GM12878 (cell line): ENCODE measurements at regions not wholly inside any gene's neighbourhood (a gene's known extent, or its start where the extent isn't known, plus 50 kb on each side); places are given as distances from the start of the nearest gene placed in this dataset.

ENCODE experiments used
- ATAC-seq: fragments of 200-7000 bp; cut with Tn5 transposase; 3 replicates; pipeline ENCODE4 v1.9.1; 2020; ENCODE audit warnings: mild to moderate bottlenecking, moderate library complexity
- BruUV-seq: library from RNA; stranded (reverse); fragments of 400-500 nt; replicated peaks from 2 replicates; lab custom pipeline; 2021; lab: Mats Ljungman, UMichigan
- CTCF ChIA-PET: fragments of 300-600 bp; sonication (Branson Sonifier 250); formaldehyde crosslinking; extraction: SDS; loops from one replicate; lab custom pipeline; 2021; ENCODE audit warnings: inconsistent platforms; lab: Yijun Ruan, JAX
- POLR2A ChIA-PET: fragments of 350-600 bp; formaldehyde crosslinking; extraction: SDS; loops from one replicate; lab custom pipeline; 2021; ENCODE audit warnings: inconsistent platforms; lab: Charles Lee
- RAD21 ChIA-PET: fragments of 300-600 bp; sonication (Branson Sonifier 250); formaldehyde crosslinking; loops from one replicate; lab custom pipeline; 2023; ENCODE audit warnings: antibody characterized with exemption; ENCODE audit not compliant: unreplicated experiment; lab: Charles Lee
- SMC1A ChIA-PET: fragments of 300-600 bp; sonication (Branson Sonifier 250); formaldehyde crosslinking; loops from one replicate; lab custom pipeline; 2023; ENCODE audit not compliant: unreplicated experiment, uncharacterized antibody; lab: Charles Lee
- DNase-seq: peaks from one replicate; pipeline ENCODE4 v3.0.0-alpha.2; 2011; ENCODE audit warnings: low read depth, low spot score
- FAIRE-seq: peaks from 3 replicates; lab custom pipeline; 2011; peaks lifted over from hg19 to GRCh38; lab: Jason Lieb, UNC
- H2AFZ ChIP-seq: 2 replicates; pipeline ENCODE4 v1.6.0; 2011; ENCODE audit warnings: low read depth, low read length, control low read depth; ENCODE audit not compliant: control insufficient read depth
- H3K27ac ChIP-seq: 2 replicates; pipeline ENCODE4 v1.5.1; 2011; ENCODE audit warnings: control low read depth; ENCODE audit not compliant: control insufficient read depth, insufficient read depth
- H3K27me3 ChIP-seq, 2 experiments: replicated peaks in 1 of 2; 2 replicates each; pipeline versions ENCODE4 v1.6.0 to v1.6.1; 2011; ENCODE audit warnings: low read length in 1 of 2; ENCODE audit not compliant: control insufficient read depth in 2 of 2, insufficient read depth in 2 of 2
- H3K36me3 ChIP-seq, 2 experiments: 2 replicates each; pipeline ENCODE4 v1.5.1; 2011; ENCODE audit warnings: low read length in 1 of 2; ENCODE audit not compliant: control insufficient read depth in 2 of 2, insufficient read depth in 2 of 2
- H3K4me1 ChIP-seq: 2 replicates; pipeline ENCODE4 v1.6.1; 2011; ENCODE audit warnings: mild to moderate bottlenecking, low read length, moderate library complexity, mixed read lengths; ENCODE audit not compliant: control insufficient read depth, insufficient read depth
- H3K4me2 ChIP-seq: 2 replicates; pipeline ENCODE4 v1.6.0; 2011; ENCODE audit warnings: control low read depth; ENCODE audit not compliant: control insufficient read depth, insufficient read depth
- H3K4me3 ChIP-seq: fragments of 200-600 bp; sonication (generic); 2 replicates; pipeline ENCODE4 v1.5.1; 2016
- H3K79me2 ChIP-seq: 2 replicates; pipeline ENCODE4 v1.6.0; 2011; ENCODE audit warnings: low read length; ENCODE audit not compliant: control insufficient read depth, insufficient read depth
- H3K9ac ChIP-seq: 2 replicates; pipeline ENCODE4 v1.8.0; 2011; ENCODE audit warnings: low read length, control low read depth, mixed read lengths; ENCODE audit not compliant: control insufficient read depth, insufficient read depth
- H3K9me3 ChIP-seq: replicated peaks from 3 replicates; pipeline ENCODE4 v1.5.1; 2011; ENCODE audit warnings: mild to moderate bottlenecking, low read length; ENCODE audit not compliant: control insufficient read depth, insufficient read depth
- H4K20me1 ChIP-seq: 2 replicates; pipeline ENCODE4 v1.6.0; 2011; ENCODE audit not compliant: control insufficient read depth, insufficient read depth
- ATF7 ChIP-seq: fragments of 450-650 bp; IDR thresholded peaks from 2 replicates; pipeline ENCODE4 v1.6.1; 2016; ENCODE audit warnings: low read depth, mild to moderate bottlenecking
- EP300 ChIP-seq, 2 experiments: fragments of 150-350 bp in 1 of 2; IDR thresholded peaks; 2 replicates each; pipeline ENCODE4 v1.6.1; 2011 to 2012; ENCODE audit warnings: low read depth in 2 of 2, low read length in 2 of 2, borderline replicate concordance in 1 of 2, improper control_type of control experiment in 1 of 2, inconsistent platforms in 1 of 2; ENCODE audit not compliant: control insufficient read depth in 1 of 2
- ETV6 ChIP-seq, 2 experiments: fragments of 450-650 bp in 1 of 2; IDR thresholded peaks in 1 of 2; conservative IDR thresholded peaks in 1 of 2; 2 replicates each; pipeline ENCODE4 v1.6.1; 2014; ENCODE audit warnings: antibody characterized with exemption in 1 of 2, borderline replicate concordance in 1 of 2, low read depth in 1 of 2, mild to moderate bottlenecking in 1 of 2, moderate library complexity in 1 of 2
- IKZF2 ChIP-seq, 2 experiments: fragments of 450-650 bp; IDR thresholded peaks; 2 replicates each; pipeline ENCODE4 v1.6.1; 2017; ENCODE audit warnings: mild to moderate bottlenecking in 2 of 2, moderate library complexity in 2 of 2
- KLF5 ChIP-seq: fragments of 450-650 bp; IDR thresholded peaks from 2 replicates; pipeline ENCODE4 v1.6.1; 2014; ENCODE audit warnings: mild to moderate bottlenecking; ENCODE audit not compliant: partially characterized antibody
- POU2F2 ChIP-seq: IDR thresholded peaks from 3 replicates; pipeline ENCODE4 v1.6.1; 2011; ENCODE audit warnings: low read depth, mild to moderate bottlenecking, low read length, borderline replicate concordance
- RAD21 ChIP-seq: IDR thresholded peaks from 2 replicates; pipeline ENCODE4 v1.6.1; 2011; ENCODE audit warnings: mild to moderate bottlenecking, low read depth, low read length, moderate library complexity; ENCODE audit not compliant: insufficient read depth
- STAT1 ChIP-seq: fragments of 450-650 bp; conservative IDR thresholded peaks from 2 replicates; pipeline ENCODE4 v1.6.1; 2014; ENCODE audit warnings: antibody characterized with exemption, mild to moderate bottlenecking
- TBL1XR1 ChIP-seq: IDR thresholded peaks from 2 replicates; pipeline ENCODE4 v1.6.1; 2012; ENCODE audit warnings: low read depth, low read length, improper control_type of control experiment
- TCF7 ChIP-seq: IDR thresholded peaks from 2 replicates; pipeline ENCODE4 v1.6.1; 2014; ENCODE audit warnings: antibody characterized with exemption, borderline replicate concordance
- WRNIP1 ChIP-seq: IDR thresholded peaks from 2 replicates; pipeline ENCODE4 v1.6.1; 2011; ENCODE audit warnings: low read depth, low read length, improper control_type of control experiment, borderline replicate concordance
- ZNF622 ChIP-seq: fragments of 450-650 bp; IDR thresholded peaks from 2 replicates; pipeline ENCODE4 v1.6.1; 2017; ENCODE audit warnings: mild to moderate bottlenecking, inconsistent platforms
- ZZZ3 ChIP-seq: IDR thresholded peaks from 2 replicates; pipeline ENCODE4 v1.6.1; 2011; ENCODE audit warnings: low read depth; ENCODE audit not compliant: control insufficient read depth, insufficient read length
- WGBS: methylation state at CpG from one replicate; pipeline ENCODE4 v1.1.6; 2016; ENCODE audit warnings: low lambda C conversion rate; ENCODE audit not compliant: insufficient replicate concordance, insufficient coverage; ENCODE audit errors: missing lambda C conversion rate; 5-methylcytosine and 5-hydroxymethylcytosine counted together
- in situ Hi-C: fragments of 300-500 bp; cut with MboI; formaldehyde crosslinking; loops from 9 replicates; pipeline ENCODE4 v1.14.3; 2018; ENCODE audit warnings: mixed read lengths
- intact Hi-C: fragments of 100-400 bp; cut with micrococcal nuclease; formaldehyde crosslinking; loops from one replicate; pipeline ENCODE4 v1.14.2; 2022; ENCODE audit not compliant: unreplicated experiment
- TF ChIP-seq, protein P1 (sequence below): fragments of 450-650 bp; conservative IDR thresholded peaks from 2 replicates; pipeline ENCODE4 v1.6.1; 2017; ENCODE audit warnings: mild to moderate bottlenecking, moderate library complexity
- TF ChIP-seq, protein P2 (sequence below): fragments of 450-650 bp; IDR thresholded peaks from 2 replicates; pipeline ENCODE4 v1.6.1; 2017; ENCODE audit warnings: mild to moderate bottlenecking
- TF ChIP-seq, protein P3 (sequence below): fragments of 450-650 bp; formaldehyde crosslinking; IDR thresholded peaks from 2 replicates; pipeline ENCODE4 v1.4.0; 2022; ENCODE audit warnings: mild to moderate bottlenecking, moderate library complexity

DNA sequence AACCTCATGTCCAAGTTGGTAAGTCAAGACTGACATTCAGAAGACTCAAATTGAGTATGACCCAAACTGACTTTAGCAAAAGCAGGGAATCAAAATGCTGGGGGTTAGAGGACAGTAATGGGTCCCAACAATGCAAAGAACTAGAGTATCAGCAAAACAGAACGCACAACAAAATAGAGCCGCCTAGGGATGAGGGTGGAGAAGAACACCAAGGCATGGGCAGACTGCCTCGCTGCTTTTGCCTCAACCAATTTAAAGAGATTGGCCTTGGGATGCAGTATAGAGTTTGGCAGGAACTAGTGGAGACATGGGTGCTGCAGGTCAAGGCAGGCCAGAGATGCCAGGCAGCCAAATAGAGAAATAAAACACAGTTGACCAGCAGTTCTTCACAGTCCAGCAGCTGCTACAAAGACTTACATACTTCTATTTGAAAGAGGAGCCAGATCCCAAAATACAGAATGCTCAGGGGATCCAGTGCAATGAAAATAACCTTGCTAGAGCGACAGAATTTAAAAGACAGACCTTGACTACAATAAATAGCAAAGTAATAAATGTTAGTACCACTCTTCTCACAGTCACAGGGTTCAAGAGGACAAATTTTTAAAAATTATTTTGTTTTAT, 83.9 kb upstream of the NIPBL start:
- ChIA-PET RAD21 (no interaction called here), POLR2A (no interaction called here), CTCF (no interaction called here), SMC1A (no interaction called here)
- no peak for FAIRE-seq
- H2AFZ ChIP-seq = no peak overlapping the region
- H3K4me1 ChIP-seq = no peaks in the 10 kb centered on the region
- H3K79me2 ChIP-seq = no peaks in the 10 kb centered on the region
- H3K4me3 ChIP-seq = no peak overlapping the region
- H3K9me3 ChIP-seq = no peaks in the 10 kb centered on the region
- no peak for ATAC-seq
- no peak overlapping the region for H3K9ac ChIP-seq
- H3K36me3 ChIP-seq = no peaks in the 10 kb centered on the region
- no peak overlapping the region for H3K27ac ChIP-seq
- 48% methylated on average over 4 of the region's 4 CpGs for WGBS
- no peaks in the 10 kb centered on the region; a peak in 1 of 4 replicates for H3K27me3 ChIP-seq
- DNase-seq = no peak
- BruUV-seq = no TSS peak
- H4K20me1 ChIP-seq = no peaks in the 10 kb centered on the region
- intact Hi-C loops (no loop called here), in situ Hi-C loops (no loop called here)
- no peak overlapping the region for H3K4me2 ChIP-seq
- TF ChIP-seq ETV6 (conservative IDR thresholded peaks at IDR 0.05 in 1 of 2, IDR thresholded peaks at IDR 0.05 in 1 of 2; ENCODE audit: borderline replicate concordance in 1 of 2, low read depth in 1 of 2) (no peak), TCF7 (no peak), IKZF2 (IDR thresholded peaks at IDR 0.05) (no peak), EP300 (IDR thresholded peaks at IDR 0.05; ENCODE audit: borderline replicate concordance in 1 of 2, control insufficient read depth in 1 of 2, low read depth in 2 of 2, low read length in 2 of 2) (no peak), KLF5 (no peak), RAD21 (no peak), ZZZ3 (no peak), STAT1 (no peak), TBL1XR1 (no peak), WRNIP1 (no peak), ZNF622 (no peak), ATF7 (no peak), POU2F2 (no peak)
- TF ChIP-seq, protein P1, sequence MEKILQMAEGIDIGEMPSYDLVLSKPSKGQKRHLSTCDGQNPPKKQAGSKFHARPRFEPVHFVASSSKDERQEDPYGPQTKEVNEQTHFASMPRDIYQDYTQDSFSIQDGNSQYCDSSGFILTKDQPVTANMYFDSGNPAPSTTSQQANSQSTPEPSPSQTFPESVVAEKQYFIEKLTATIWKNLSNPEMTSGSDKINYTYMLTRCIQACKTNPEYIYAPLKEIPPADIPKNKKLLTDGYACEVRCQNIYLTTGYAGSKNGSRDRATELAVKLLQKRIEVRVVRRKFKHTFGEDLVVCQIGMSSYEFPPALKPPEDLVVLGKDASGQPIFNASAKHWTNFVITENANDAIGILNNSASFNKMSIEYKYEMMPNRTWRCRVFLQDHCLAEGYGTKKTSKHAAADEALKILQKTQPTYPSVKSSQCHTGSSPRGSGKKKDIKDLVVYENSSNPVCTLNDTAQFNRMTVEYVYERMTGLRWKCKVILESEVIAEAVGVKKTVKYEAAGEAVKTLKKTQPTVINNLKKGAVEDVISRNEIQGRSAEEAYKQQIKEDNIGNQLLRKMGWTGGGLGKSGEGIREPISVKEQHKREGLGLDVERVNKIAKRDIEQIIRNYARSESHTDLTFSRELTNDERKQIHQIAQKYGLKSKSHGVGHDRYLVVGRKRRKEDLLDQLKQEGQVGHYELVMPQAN = no peak
- TF ChIP-seq, protein P2, sequence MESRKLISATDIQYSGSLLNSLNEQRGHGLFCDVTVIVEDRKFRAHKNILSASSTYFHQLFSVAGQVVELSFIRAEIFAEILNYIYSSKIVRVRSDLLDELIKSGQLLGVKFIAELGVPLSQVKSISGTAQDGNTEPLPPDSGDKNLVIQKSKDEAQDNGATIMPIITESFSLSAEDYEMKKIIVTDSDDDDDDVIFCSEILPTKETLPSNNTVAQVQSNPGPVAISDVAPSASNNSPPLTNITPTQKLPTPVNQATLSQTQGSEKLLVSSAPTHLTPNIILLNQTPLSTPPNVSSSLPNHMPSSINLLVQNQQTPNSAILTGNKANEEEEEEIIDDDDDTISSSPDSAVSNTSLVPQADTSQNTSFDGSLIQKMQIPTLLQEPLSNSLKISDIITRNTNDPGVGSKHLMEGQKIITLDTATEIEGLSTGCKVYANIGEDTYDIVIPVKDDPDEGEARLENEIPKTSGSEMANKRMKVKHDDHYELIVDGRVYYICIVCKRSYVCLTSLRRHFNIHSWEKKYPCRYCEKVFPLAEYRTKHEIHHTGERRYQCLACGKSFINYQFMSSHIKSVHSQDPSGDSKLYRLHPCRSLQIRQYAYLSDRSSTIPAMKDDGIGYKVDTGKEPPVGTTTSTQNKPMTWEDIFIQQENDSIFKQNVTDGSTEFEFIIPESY = no peak
- TF ChIP-seq, protein P3, sequence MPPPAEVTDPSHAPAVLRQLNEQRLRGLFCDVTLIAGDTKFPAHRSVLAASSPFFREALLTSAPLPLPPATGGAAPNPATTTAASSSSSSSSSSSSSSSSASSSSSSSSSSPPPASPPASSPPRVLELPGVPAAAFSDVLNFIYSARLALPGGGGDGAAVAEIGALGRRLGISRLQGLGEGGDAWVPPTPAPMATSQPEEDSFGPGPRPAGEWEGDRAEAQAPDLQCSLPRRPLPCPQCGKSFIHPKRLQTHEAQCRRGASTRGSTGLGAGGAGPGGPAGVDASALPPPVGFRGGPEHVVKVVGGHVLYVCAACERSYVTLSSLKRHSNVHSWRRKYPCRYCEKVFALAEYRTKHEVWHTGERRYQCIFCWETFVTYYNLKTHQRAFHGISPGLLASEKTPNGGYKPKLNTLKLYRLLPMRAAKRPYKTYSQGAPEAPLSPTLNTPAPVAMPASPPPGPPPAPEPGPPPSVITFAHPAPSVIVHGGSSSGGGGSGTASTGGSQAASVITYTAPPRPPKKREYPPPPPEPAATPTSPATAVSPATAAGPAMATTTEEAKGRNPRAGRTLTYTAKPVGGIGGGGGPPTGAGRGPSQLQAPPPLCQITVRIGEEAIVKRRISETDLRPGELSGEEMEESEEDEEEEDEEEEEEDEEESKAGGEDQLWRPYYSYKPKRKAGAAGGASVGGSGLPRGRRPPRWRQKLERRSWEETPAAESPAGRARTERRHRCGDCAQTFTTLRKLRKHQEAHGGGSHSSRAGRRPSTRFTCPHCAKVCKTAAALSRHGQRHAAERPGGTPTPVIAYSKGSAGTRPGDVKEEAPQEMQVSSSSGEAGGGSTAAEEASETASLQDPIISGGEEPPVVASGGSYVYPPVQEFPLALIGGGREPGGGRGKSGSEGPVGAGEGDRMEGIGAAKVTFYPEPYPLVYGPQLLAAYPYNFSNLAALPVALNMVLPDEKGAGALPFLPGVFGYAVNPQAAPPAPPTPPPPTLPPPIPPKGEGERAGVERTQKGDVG (CRISPR knock-in tag) = no peak
